OCI-LY1 (cell line): ENCODE measurements at regions not wholly inside any gene's neighbourhood (a gene's known extent, or its start where the extent isn't known, plus 50 kb on each side); places are given as distances from the start of the nearest gene placed in this dataset.

Experiments
- H2AFZ ChIP-seq: fragments of 200-600 bp; sonication (generic), shearing (Covaris generic); 2 replicates; pipeline ENCODE4 v1.6.0; 2014; ENCODE audit warnings: antibody characterized with exemption, mild to moderate bottlenecking, low read length
- H3F3A ChIP-seq: fragments of 200-600 bp; sonication (generic), shearing (Covaris generic); 2 replicates; pipeline ENCODE4 v1.6.0; 2014; ENCODE audit warnings: mild to moderate bottlenecking, antibody characterized with exemption, low read length, moderate library complexity; ENCODE audit not compliant: insufficient read depth
- H3K27ac ChIP-seq: fragments of 200-600 bp; sonication (generic); 2 replicates; pipeline ENCODE4 v1.5.1; 2014; ENCODE audit warnings: low read length, mixed run types, mild to moderate bottlenecking, low read depth; ENCODE audit not compliant: poor library complexity, severe bottlenecking
- H3K27me3 ChIP-seq: fragments of 200-600 bp; sonication (generic); 2 replicates; pipeline ENCODE4 v1.6.0; 2014; ENCODE audit warnings: antibody characterized with exemption, mild to moderate bottlenecking, low read length, moderate library complexity; ENCODE audit not compliant: insufficient read depth
- H3K36me3 ChIP-seq: fragments of 200-600 bp; sonication (generic); 2 replicates; pipeline ENCODE4 v1.6.1; 2014; ENCODE audit warnings: mild to moderate bottlenecking, antibody characterized with exemption, low read length, moderate library complexity, mixed read lengths; ENCODE audit not compliant: insufficient read depth
- H3K4me1 ChIP-seq: fragments of 200-600 bp; sonication (generic); 2 replicates; pipeline ENCODE4 v1.5.1; 2014; ENCODE audit warnings: mild to moderate bottlenecking, low read length, moderate library complexity; ENCODE audit not compliant: insufficient read depth, severe bottlenecking
- H3K4me2 ChIP-seq: fragments of 200-600 bp; sonication (generic), shearing (Covaris generic); 2 replicates; pipeline ENCODE4 v1.6.1; 2014; ENCODE audit warnings: low read length
- H3K4me3 ChIP-seq: fragments of 200-600 bp; sonication (generic); 2 replicates; pipeline ENCODE4 v1.5.1; 2014; ENCODE audit warnings: low read length, low read depth, mild to moderate bottlenecking, mixed read lengths; ENCODE audit not compliant: poor library complexity, severe bottlenecking
- H3K79me2 ChIP-seq: fragments of 200-600 bp; shearing (Covaris generic); 2 replicates; pipeline ENCODE4 v1.6.1; 2016; ENCODE audit warnings: mixed run types, low read length, mixed read lengths; ENCODE audit not compliant: insufficient read depth
- H3K9ac ChIP-seq: fragments of 200-600 bp; sonication (generic), shearing (Covaris generic); 2 replicates; pipeline ENCODE4 v1.6.1; 2014; ENCODE audit warnings: mild to moderate bottlenecking, low read length, mixed read lengths
- H3K9me2 ChIP-seq: fragments of 200-600 bp; sonication (generic), shearing (Covaris generic); 2 replicates; pipeline ENCODE4 v1.6.1; 2014; ENCODE audit warnings: low read depth, mild to moderate bottlenecking, low read length, mixed read lengths
- H3K9me3 ChIP-seq: fragments of 200-600 bp; shearing (Covaris generic); 2 replicates; pipeline ENCODE4 v1.6.1; 2014; ENCODE audit warnings: low read length, mixed read lengths
- H4K20me1 ChIP-seq: fragments of 200-600 bp; sonication (generic), shearing (Covaris generic); 2 replicates; pipeline ENCODE4 v1.6.0; 2016; ENCODE audit warnings: mild to moderate bottlenecking, low read length; ENCODE audit not compliant: insufficient read depth
- EZH2 ChIP-seq: fragments of 200-600 bp; sonication (generic), shearing (Covaris generic); IDR thresholded peaks from 2 replicates; pipeline ENCODE4 v1.8.0; 2017; ENCODE audit warnings: borderline replicate concordance, mixed run types, mild to moderate bottlenecking, antibody characterized with exemption, low read length, moderate library complexity, mixed read lengths
- TF ChIP-seq, protein P1 (sequence below): fragments of 200-600 bp; sonication (generic), shearing (Covaris generic); IDR thresholded peaks from 2 replicates; pipeline ENCODE4 v1.5.1; 2017; ENCODE audit warnings: mild to moderate bottlenecking, antibody characterized with exemption, low read length, moderate library complexity, mixed read lengths

DNA sequence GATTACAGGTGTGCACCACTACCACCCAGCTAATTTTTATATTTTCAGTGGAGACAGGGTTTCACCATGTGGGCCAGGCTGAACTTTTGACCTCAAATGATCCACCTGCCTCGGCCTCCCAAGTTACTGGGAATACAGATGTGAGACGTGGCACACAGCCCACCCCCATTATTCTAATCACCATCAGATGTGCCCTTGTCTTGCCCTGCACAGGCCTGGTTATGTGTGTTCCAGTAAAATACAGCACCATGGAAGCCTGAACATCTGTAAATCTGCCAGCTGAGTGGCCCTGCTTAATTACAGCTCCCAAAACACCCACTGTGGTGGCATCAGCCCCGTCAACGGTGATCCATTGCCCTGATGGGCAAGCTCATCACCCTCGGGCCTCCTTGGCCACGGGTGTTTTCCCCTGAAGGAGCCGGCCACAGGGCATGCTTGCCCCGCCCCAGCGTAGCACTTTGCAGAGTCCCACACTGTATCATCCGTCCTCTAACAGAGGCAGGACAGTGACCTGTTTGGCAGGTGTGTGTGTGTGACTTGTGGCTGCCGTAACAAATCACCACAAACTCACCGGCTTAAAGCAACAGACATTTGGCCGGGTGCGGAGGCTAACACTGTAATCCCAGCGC is 74.5 kb downstream of the RBFOX3 start:
- Histone ChIP-seq H3K4me2 (no peak overlapping the region), H2AFZ (no peak overlapping the region), H3F3A (no peaks in the 10 kb centered on the region), H3K9ac (no peak overlapping the region), H3K4me3 (no peak overlapping the region), H4K20me1 (no peaks in the 10 kb centered on the region), H3K27ac (no peak overlapping the region), H3K36me3 (no peaks in the 10 kb centered on the region), H3K9me2 (no peaks in the 10 kb centered on the region), H3K9me3 (no peaks in the 10 kb centered on the region), H3K4me1 (no peaks in the 10 kb centered on the region), H3K79me2 (no peaks in the 10 kb centered on the region), H3K27me3 (peaks cover 5% of the 10 kb centered on the region; the same call in 1 of the 2 replicates)
- TF ChIP-seq, protein P1, sequence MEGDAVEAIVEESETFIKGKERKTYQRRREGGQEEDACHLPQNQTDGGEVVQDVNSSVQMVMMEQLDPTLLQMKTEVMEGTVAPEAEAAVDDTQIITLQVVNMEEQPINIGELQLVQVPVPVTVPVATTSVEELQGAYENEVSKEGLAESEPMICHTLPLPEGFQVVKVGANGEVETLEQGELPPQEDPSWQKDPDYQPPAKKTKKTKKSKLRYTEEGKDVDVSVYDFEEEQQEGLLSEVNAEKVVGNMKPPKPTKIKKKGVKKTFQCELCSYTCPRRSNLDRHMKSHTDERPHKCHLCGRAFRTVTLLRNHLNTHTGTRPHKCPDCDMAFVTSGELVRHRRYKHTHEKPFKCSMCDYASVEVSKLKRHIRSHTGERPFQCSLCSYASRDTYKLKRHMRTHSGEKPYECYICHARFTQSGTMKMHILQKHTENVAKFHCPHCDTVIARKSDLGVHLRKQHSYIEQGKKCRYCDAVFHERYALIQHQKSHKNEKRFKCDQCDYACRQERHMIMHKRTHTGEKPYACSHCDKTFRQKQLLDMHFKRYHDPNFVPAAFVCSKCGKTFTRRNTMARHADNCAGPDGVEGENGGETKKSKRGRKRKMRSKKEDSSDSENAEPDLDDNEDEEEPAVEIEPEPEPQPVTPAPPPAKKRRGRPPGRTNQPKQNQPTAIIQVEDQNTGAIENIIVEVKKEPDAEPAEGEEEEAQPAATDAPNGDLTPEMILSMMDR = no peak
- TF ChIP-seq EZH2 = no peak

DNA sequence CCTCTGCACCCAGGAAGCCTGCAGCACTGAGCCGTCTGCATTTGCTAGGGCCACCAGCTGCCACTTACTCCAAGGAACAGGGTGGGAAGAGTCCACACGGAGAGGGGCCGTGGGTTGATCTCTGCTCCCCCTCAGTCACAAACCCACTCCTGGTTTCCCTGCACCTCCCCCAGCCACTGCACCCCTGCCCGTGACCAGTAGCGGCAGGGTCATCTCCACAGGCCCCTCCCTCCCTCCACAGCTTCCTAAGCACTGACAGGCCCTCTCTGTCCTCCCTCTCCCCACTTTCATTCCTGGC is 75.2 kb downstream of the RBFOX3 start:
- Histone ChIP-seq H3K9ac (no peak overlapping the region), H4K20me1 (no peaks in the 10 kb centered on the region), H3K4me3 (no peak overlapping the region), H3F3A (no peaks in the 10 kb centered on the region), H3K36me3 (no peaks in the 10 kb centered on the region), H3K9me3 (no peaks in the 10 kb centered on the region), H2AFZ (no peak overlapping the region), H3K79me2 (no peaks in the 10 kb centered on the region), H3K4me1 (no peaks in the 10 kb centered on the region), H3K27me3 (peaks cover 5% of the 10 kb centered on the region; the same call in 1 of the 2 replicates), H3K4me2 (no peak overlapping the region), H3K9me2 (no peaks in the 10 kb centered on the region), H3K27ac (no peak overlapping the region)
- TF ChIP-seq, protein P1 = no peak
- TF ChIP-seq EZH2 = no peak

DNA sequence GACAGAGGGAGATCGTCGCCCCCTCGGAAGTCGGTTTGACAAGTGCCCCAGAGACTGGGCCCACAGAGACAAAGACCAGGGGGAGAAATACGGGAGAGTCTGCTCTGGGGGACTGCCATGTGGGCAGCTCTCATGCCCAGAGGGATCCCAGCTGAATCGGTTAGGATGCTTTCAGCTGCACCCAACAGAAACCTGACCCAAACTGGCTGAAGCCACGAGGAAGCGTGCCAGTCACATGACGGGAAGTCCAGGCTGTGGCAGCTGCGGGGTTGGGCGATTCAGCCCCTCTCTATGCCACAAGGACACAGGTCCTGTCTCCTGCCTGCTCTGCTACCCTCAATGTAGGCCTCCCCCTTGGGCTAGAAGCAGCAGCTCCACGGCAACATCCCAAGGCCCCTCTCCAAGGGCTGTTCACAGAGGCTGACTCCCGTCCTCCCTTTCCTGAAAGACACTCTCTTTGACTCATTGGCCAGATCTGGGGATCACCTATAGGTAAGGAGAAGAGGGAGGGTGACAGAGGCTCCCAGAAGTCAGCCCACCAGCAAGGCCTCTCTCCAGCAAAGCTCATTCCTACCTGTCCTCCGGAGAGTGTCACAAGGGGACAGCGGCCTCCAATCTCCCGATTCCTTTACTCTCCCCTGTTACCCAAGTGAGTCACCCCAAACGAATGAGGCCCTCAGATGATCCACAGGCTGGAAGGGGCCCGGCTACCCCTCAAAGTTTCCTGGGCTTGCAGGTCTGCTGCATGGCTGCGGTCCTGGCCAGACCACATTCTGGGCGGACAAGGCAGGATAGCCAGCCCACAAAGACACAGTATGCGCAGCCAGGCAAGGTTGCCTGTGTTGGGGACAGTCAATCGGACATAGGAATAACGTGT is 75.8 kb downstream of the RBFOX3 start:
- peaks cover 3% of the 10 kb centered on the region; the same call in 1 of the 2 replicates for H3K27me3 ChIP-seq

More for the DNA sequence above, 75.8 kb downstream of the RBFOX3 start:
- Histone ChIP-seq H3K36me3 (no peaks in the 10 kb centered on the region), H3F3A (no peaks in the 10 kb centered on the region), H4K20me1 (no peaks in the 10 kb centered on the region), H2AFZ (no peak overlapping the region), H3K9ac (no peak overlapping the region), H3K9me3 (no peaks in the 10 kb centered on the region), H3K4me1 (no peaks in the 10 kb centered on the region), H3K79me2 (no peaks in the 10 kb centered on the region), H3K4me2 (no peak overlapping the region), H3K27ac (no peak overlapping the region), H3K4me3 (no peak overlapping the region), H3K9me2 (no peaks in the 10 kb centered on the region)
- no peak for TF ChIP-seq EZH2
- TF ChIP-seq, protein P1 = no peak
